Chondrocyte (in vitro differentiated cells): ENCODE measurements at regions not wholly inside any gene's neighbourhood (a gene's known extent, or its start where the extent isn't known, plus 50 kb on each side); places are given as distances from the start of the nearest gene placed in this dataset.

Source experiments
- DNase-seq: peaks from one replicate; pipeline ENCODE4 v3.0.0; 2021; ENCODE audit warnings: mixed read lengths, low spot score
- H3K27ac Mint-ChIP-seq: one replicate; pipeline ENCODE4 v1.8.0; 2021; ENCODE audit warnings: mild to moderate bottlenecking, moderate library complexity, mixed read lengths; ENCODE audit not compliant: unreplicated experiment
- H3K27me3 Mint-ChIP-seq: 2 replicates; pipeline ENCODE4 v1.8.0; 2021; ENCODE audit warnings: low read depth, mixed read lengths
- H3K36me3 Mint-ChIP-seq: 2 replicates; pipeline ENCODE4 v1.8.0; 2021; ENCODE audit warnings: low read depth, mixed read lengths
- H3K4me1 Mint-ChIP-seq: 2 replicates; pipeline ENCODE4 v1.8.0; 2021; ENCODE audit warnings: low read depth, mild to moderate bottlenecking, mixed read lengths
- H3K4me3 Mint-ChIP-seq: one replicate; pipeline ENCODE4 v1.8.0; 2021; ENCODE audit warnings: mild to moderate bottlenecking, moderate library complexity, mixed read lengths; ENCODE audit not compliant: unreplicated experiment
- H3K9me3 Mint-ChIP-seq: 2 replicates; pipeline ENCODE4 v1.8.0; 2021; ENCODE audit warnings: low read depth, mixed read lengths
- CTCF ChIP-seq: fragments of 200-600 bp; sonication (generic); IDR thresholded peaks from 2 replicates; pipeline ENCODE4 v1.5.0; 2021; ENCODE audit warnings: antibody characterized with exemption, mild to moderate bottlenecking, moderate library complexity

- Mint-ChIP-seq H3K4me3 (no peak overlapping the region), H3K9me3 (peaks cover 10% of the 10 kb centered on the region), H3K27ac (no peak overlapping the region), H3K4me1 (no peaks in the 10 kb centered on the region), H3K27me3 (no peaks in the 10 kb centered on the region), H3K36me3 (no peaks in the 10 kb centered on the region)
- no peak for DNase-seq
- no peak for TF ChIP-seq CTCF
Observed at GRCh38 chr7:126166645-126167044, 1086.1 kb downstream of the GRM8 start.

GRCh38 chr7:126163647-126164046, 1089.1 kb downstream of the GRM8 start:
- TF ChIP-seq CTCF: no peak
- H3K4me3 Mint-ChIP-seq: no peak overlapping the region
- H3K27me3 Mint-ChIP-seq: no peaks in the 10 kb centered on the region
- no peaks in the 10 kb centered on the region for H3K36me3 Mint-ChIP-seq
- no peak for DNase-seq
- peaks cover 16% of the 10 kb centered on the region for H3K9me3 Mint-ChIP-seq
- H3K4me1 Mint-ChIP-seq: no peaks in the 10 kb centered on the region
- H3K27ac Mint-ChIP-seq: no peak overlapping the region

GRCh38 chr7:126157391-126157790, 1095.3 kb downstream of the GRM8 start:
- H3K36me3 Mint-ChIP-seq: peaks cover 1% of the 10 kb centered on the region
- peaks cover 14% of the 10 kb centered on the region for H3K9me3 Mint-ChIP-seq
- H3K4me1 Mint-ChIP-seq: no peaks in the 10 kb centered on the region
- no peak for DNase-seq
- no peaks in the 10 kb centered on the region for H3K27me3 Mint-ChIP-seq
- H3K27ac Mint-ChIP-seq: no peak overlapping the region
- TF ChIP-seq CTCF: no peak
- no peak overlapping the region for H3K4me3 Mint-ChIP-seq

GRCh38 chr7:126150278-126150958, 1102.3 kb downstream of the GRM8 start:
- Mint-ChIP-seq H3K27me3 (no peaks in the 10 kb centered on the region), H3K4me3 (no peak overlapping the region), H3K27ac (no peak overlapping the region), H3K4me1 (no peaks in the 10 kb centered on the region), H3K9me3 (no peaks in the 10 kb centered on the region), H3K36me3 (no peaks in the 10 kb centered on the region)
- TF ChIP-seq CTCF: no peak
- no peak for DNase-seq

- H3K27ac Mint-ChIP-seq: no peak overlapping the region
- no peak overlapping the region for H3K4me3 Mint-ChIP-seq
- DNase-seq: no peak
- no peaks in the 10 kb centered on the region for H3K27me3 Mint-ChIP-seq
- no peaks in the 10 kb centered on the region for H3K9me3 Mint-ChIP-seq
- H3K36me3 Mint-ChIP-seq: no peaks in the 10 kb centered on the region
- H3K4me1 Mint-ChIP-seq: no peaks in the 10 kb centered on the region
- TF ChIP-seq CTCF: no peak
Observed at GRCh38 chr7:126140858-126141466, 1111.8 kb downstream of the GRM8 start.
